ENCODE measurements at regions not wholly inside any gene's neighbourhood (a gene's known extent, or its start where the extent isn't known, plus 50 kb on each side); places are given as distances from the start of the nearest gene placed in this dataset.

DNA sequence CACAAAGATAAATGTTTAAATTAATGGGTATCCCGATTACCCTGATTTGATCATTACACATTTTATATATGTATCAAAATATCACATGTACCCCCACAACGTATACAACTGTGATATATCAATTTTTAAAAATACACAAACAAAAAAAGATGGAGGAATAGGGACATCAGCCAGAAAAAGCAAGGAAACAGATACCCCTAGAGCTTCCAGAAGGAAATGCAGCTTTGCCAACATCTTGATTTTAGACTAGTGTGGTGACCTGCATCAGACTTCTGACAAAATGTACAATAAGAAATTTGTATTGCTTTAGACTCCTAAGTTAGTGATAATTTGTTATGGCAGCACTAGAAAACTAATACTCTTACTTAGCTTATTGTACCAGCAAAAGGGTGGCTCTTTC lies 483.8 kb downstream of the TUSC7 start:
- Histone ChIP-seq H3K36me3 (ENCODE audit: control insufficient read depth, insufficient read depth, low read length) (no peaks in the 10 kb centered on the region), H3K9ac (ENCODE audit: insufficient read depth in 1 of 2, low read depth in 2 of 2, low read length in 2 of 2) (no peak overlapping the region), H4K20me1 (replicated peaks; ENCODE audit: control insufficient read depth, insufficient read depth, low read length) (no peaks in the 10 kb centered on the region), H3K4me2 (ENCODE audit: insufficient read depth, low read length) (no peak overlapping the region), H3K9me1 (ENCODE audit: control insufficient read depth, insufficient read depth, low read length) (no peaks in the 10 kb centered on the region), H3K27me3 (ENCODE audit: control insufficient read depth in 2 of 2, insufficient read depth in 2 of 2, low read length in 2 of 2) (no peaks in the 10 kb centered on the region), H3K4me1 (replicated peaks in 1 of 2; ENCODE audit: control insufficient read depth in 2 of 2, insufficient read depth in 2 of 2, low read length in 2 of 2) (no peaks in the 10 kb centered on the region), H3K4me3 (no peak overlapping the region), H3K27ac (ENCODE audit: extremely low read depth, low read depth, low read length) (no peak overlapping the region), H3K9me3 (replicated peaks; ENCODE audit: control insufficient read depth, insufficient read depth, low read depth, low read length) (no peaks in the 10 kb centered on the region), H2AFZ (ENCODE audit: low read depth, low read length) (no peak overlapping the region), H3K79me2 (ENCODE audit: control insufficient read depth, insufficient read depth, low read length) (no peaks in the 10 kb centered on the region)
- intact Hi-C loops (cut with micrococcal nuclease), result no loop called here
- ChIA-PET CTCF (ENCODE audit: low intra/inter-chr PET ratio) (no interaction called here), POLR2A (interaction anchor here (0.6 to 0.7 kb wide), 2 partner anchors 321 to 433 kb away, joined by 3 read pairs; no protein-coding TSS in a partner anchor)
- FAIRE-seq (no peak), ATAC-seq (no peak), DNase-seq (ENCODE audit: extremely low read depth in 1 of 4, low spot score in 3 of 4) (no peak)
- in situ Hi-C loops (cut with MboI), result no loop called here
- WGBS (ENCODE audit: insufficient coverage, low coverage, missing lambda C conversion rate), result 6% methylated on average over 2 of the region's 2 CpGs
- no TSS peak for BruUV-seq (replicated peaks)
- TF ChIP-seq, protein P1, sequence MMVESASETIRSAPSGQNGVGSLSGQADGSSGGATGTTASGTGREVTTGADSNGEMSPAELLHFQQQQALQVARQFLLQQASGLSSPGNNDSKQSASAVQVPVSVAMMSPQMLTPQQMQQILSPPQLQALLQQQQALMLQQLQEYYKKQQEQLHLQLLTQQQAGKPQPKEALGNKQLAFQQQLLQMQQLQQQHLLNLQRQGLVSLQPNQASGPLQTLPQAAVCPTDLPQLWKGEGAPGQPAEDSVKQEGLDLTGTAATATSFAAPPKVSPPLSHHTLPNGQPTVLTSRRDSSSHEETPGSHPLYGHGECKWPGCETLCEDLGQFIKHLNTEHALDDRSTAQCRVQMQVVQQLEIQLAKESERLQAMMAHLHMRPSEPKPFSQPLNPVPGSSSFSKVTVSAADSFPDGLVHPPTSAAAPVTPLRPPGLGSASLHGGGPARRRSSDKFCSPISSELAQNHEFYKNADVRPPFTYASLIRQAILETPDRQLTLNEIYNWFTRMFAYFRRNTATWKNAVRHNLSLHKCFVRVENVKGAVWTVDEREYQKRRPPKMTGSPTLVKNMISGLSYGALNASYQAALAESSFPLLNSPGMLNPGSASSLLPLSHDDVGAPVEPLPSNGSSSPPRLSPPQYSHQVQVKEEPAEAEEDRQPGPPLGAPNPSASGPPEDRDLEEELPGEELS (CRISPR knock-in tag; IDR thresholded peaks at IDR 0.05; ENCODE audit: borderline replicate concordance), result no peak
- TF ChIP-seq PREB (CRISPR knock-in tag; IDR thresholded peaks at IDR 0.05), result no peak
- no peak for TF ChIP-seq ZNF175 (CRISPR knock-in tag; IDR thresholded peaks at IDR 0.05; ENCODE audit: low read depth)
- no peak for TF ChIP-seq PKNOX1 (IDR thresholded peaks at IDR 0.05)
- TF ChIP-seq ZKSCAN3 (CRISPR knock-in tag; IDR thresholded peaks at IDR 0.05), result no peak
- no peak for TF ChIP-seq FOXA3 (CRISPR knock-in tag; conservative IDR thresholded peaks at IDR 0.05 in 1 of 2, IDR thresholded peaks at IDR 0.05 in 1 of 2)
- TF ChIP-seq ZNF699 (CRISPR knock-in tag; IDR thresholded peaks at IDR 0.05; ENCODE audit: insufficient replicate concordance), result no peak
- TF ChIP-seq, protein P2, sequence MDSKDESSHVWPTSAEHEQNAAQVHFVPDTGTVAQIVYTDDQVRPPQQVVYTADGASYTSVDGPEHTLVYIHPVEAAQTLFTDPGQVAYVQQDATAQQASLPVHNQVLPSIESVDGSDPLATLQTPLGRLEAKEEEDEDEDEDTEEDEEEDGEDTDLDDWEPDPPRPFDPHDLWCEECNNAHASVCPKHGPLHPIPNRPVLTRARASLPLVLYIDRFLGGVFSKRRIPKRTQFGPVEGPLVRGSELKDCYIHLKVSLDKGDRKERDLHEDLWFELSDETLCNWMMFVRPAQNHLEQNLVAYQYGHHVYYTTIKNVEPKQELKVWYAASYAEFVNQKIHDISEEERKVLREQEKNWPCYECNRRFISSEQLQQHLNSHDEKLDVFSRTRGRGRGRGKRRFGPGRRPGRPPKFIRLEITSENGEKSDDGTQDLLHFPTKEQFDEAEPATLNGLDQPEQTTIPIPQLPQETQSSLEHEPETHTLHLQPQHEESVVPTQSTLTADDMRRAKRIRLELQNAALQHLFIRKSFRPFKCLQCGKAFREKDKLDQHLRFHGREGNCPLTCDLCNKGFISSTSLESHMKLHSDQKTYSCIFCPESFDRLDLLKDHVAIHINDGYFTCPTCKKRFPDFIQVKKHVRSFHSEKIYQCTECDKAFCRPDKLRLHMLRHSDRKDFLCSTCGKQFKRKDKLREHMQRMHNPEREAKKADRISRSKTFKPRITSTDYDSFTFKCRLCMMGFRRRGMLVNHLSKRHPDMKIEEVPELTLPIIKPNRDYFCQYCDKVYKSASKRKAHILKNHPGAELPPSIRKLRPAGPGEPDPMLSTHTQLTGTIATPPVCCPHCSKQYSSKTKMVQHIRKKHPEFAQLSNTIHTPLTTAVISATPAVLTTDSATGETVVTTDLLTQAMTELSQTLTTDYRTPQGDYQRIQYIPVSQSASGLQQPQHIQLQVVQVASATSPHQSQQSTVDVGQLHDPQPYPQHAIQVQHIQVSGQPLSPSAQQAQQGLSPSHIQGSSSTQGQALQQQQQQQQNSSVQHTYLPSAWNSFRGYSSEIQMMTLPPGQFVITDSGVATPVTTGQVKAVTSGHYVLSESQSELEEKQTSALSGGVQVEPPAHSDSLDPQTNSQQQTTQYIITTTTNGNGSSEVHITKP (IDR thresholded peaks at IDR 0.05; ENCODE audit: partially characterized antibody), result no peak
- TF ChIP-seq POLR3G (IDR thresholded peaks at IDR 0.05; ENCODE audit: extremely low read depth, insufficient read length, insufficient replicate concordance), result no peak
- no peak for TF ChIP-seq CHD2 (IDR thresholded peaks at IDR 0.05; ENCODE audit: low read depth, low read length)
- TF ChIP-seq THRA (IDR thresholded peaks at IDR 0.05), result no peak
- no peak for TF ChIP-seq TRIM28 (IDR thresholded peaks at IDR 0.05)
- TF ChIP-seq NR1H2 (CRISPR knock-in tag; IDR thresholded peaks at IDR 0.05), result no peak
- TF ChIP-seq IRF2 (CRISPR knock-in tag; IDR thresholded peaks at IDR 0.05), result no peak

All from K562 (cell line).